WTC11 (cell line): ENCODE measurements at regions not wholly inside any gene's neighbourhood (a gene's known extent, or its start where the extent isn't known, plus 50 kb on each side); places are given as distances from the start of the nearest gene placed in this dataset.

Source experiments
- ATAC-seq: fragments of 200-7000 bp; cut with Tn5 transposase; 2 replicates; pipeline ENCODE4 v1.10.0; 2021; ENCODE audit warnings: mild to moderate bottlenecking, moderate library complexity
- CTCF ChIA-PET: fragments of 300-600 bp; sonication (Branson Sonifier 250); formaldehyde crosslinking; loops from one replicate; lab custom pipeline; 2021; ENCODE audit warnings: antibody characterized with exemption; lab: Charles Lee
- POLR2A ChIA-PET: fragments of 350-600 bp; sonication (Branson Sonifier 250); formaldehyde crosslinking; loops from one replicate; lab custom pipeline; 2021; ENCODE audit warnings: antibody characterized with exemption; lab: Charles Lee
- DNase-seq: peaks from one replicate; pipeline ENCODE4 v3.0.0; 2021; ENCODE audit warnings: low spot score
- H3K27ac Mint-ChIP-seq: 2 replicates; pipeline ENCODE4 v1.8.0; 2021; ENCODE audit warnings: mixed read lengths
- H3K27me3 Mint-ChIP-seq: 2 replicates; pipeline ENCODE4 v1.8.0; 2021; ENCODE audit warnings: low read depth, mild to moderate bottlenecking, moderate library complexity, mixed read lengths
- H3K36me3 Mint-ChIP-seq: 2 replicates; pipeline ENCODE4 v1.8.0; 2021; ENCODE audit warnings: mixed read lengths
- H3K4me1 Mint-ChIP-seq: 2 replicates; pipeline ENCODE4 v1.8.0; 2022; ENCODE audit warnings: mixed read lengths
- H3K4me3 Mint-ChIP-seq: 2 replicates; pipeline ENCODE4 v1.8.0; 2021; ENCODE audit warnings: mild to moderate bottlenecking, moderate library complexity, mixed read lengths
- H3K9me3 Mint-ChIP-seq: 2 replicates; pipeline ENCODE4 v1.8.0; 2021; ENCODE audit warnings: mixed read lengths
- ATF1 ChIP-seq: sonication (generic); formaldehyde crosslinking; IDR thresholded peaks from 2 replicates; pipeline ENCODE4 v1.8.1; 2023; ENCODE audit warnings: mild to moderate bottlenecking, moderate library complexity, missing genetic modification reagents
- CBFB ChIP-seq: sonication (generic); formaldehyde crosslinking; IDR thresholded peaks from 2 replicates; pipeline ENCODE4 v1.8.1; 2022; ENCODE audit warnings: mild to moderate bottlenecking, low read depth, missing genetic modification reagents
- EMX1 ChIP-seq: fragments of 250-450 bp; sonication (Bioruptor Pico); IDR thresholded peaks from 2 replicates; pipeline ENCODE4 v1.8.0; 2021; ENCODE audit warnings: mild to moderate bottlenecking
- ESRRA ChIP-seq: sonication (generic); formaldehyde crosslinking; IDR thresholded peaks from 2 replicates; pipeline ENCODE4 v1.8.1; 2022; ENCODE audit warnings: mild to moderate bottlenecking, missing genetic modification reagents, borderline replicate concordance
- FOXJ3 ChIP-seq: sonication (generic); formaldehyde crosslinking; IDR thresholded peaks from 2 replicates; pipeline ENCODE4 v1.9.0; 2021; ENCODE audit warnings: missing genetic modification reagents, mild to moderate bottlenecking, borderline replicate concordance
- FOXK1 ChIP-seq: sonication (generic); formaldehyde crosslinking; IDR thresholded peaks from 2 replicates; pipeline ENCODE4 v1.8.0; 2022; ENCODE audit warnings: mild to moderate bottlenecking, moderate library complexity, missing genetic modification reagents
- FOXP1 ChIP-seq: sonication (generic); formaldehyde crosslinking; IDR thresholded peaks from 2 replicates; pipeline ENCODE4 v1.8.0; 2022; ENCODE audit warnings: missing genetic modification reagents, mild to moderate bottlenecking, moderate library complexity, borderline replicate concordance
- HMGA2 ChIP-seq: fragments of 250-450 bp; sonication (Bioruptor Pico); IDR thresholded peaks from 2 replicates; pipeline ENCODE4 v1.4.0; 2021; ENCODE audit warnings: mild to moderate bottlenecking, moderate library complexity
- IRF2 ChIP-seq: sonication (generic); formaldehyde crosslinking; IDR thresholded peaks from 2 replicates; pipeline ENCODE4 v1.8.0; 2022; ENCODE audit warnings: low read depth, missing genetic modification reagents, borderline replicate concordance
- NR1H2 ChIP-seq: sonication (generic); formaldehyde crosslinking; IDR thresholded peaks from 2 replicates; pipeline ENCODE4 v1.9.0; 2021; ENCODE audit warnings: mild to moderate bottlenecking, moderate library complexity, missing genetic modification reagents
- NR2C2 ChIP-seq: sonication (generic); formaldehyde crosslinking; IDR thresholded peaks from 2 replicates; pipeline ENCODE4 v1.8.0; 2022; ENCODE audit warnings: mild to moderate bottlenecking, missing genetic modification reagents
- OVOL2 ChIP-seq: fragments of 250-450 bp; sonication (Bioruptor Pico); IDR thresholded peaks from 2 replicates; pipeline ENCODE4 v1.9.0; 2021; ENCODE audit warnings: mild to moderate bottlenecking, borderline replicate concordance
- PRRX2 ChIP-seq: fragments of 250-450 bp; sonication (Bioruptor Pico); IDR thresholded peaks from 2 replicates; pipeline ENCODE4 v1.8.0; 2021; ENCODE audit warnings: mild to moderate bottlenecking
- RORB ChIP-seq: fragments of 250-450 bp; sonication (Bioruptor Pico); IDR thresholded peaks from 2 replicates; pipeline ENCODE4 v1.9.0; 2021; ENCODE audit warnings: mild to moderate bottlenecking
- SOX15 ChIP-seq: fragments of 250-450 bp; sonication (Bioruptor Pico); IDR thresholded peaks from 2 replicates; pipeline ENCODE4 v1.9.0; 2021; ENCODE audit warnings: mild to moderate bottlenecking
- SP1 ChIP-seq: sonication (generic); formaldehyde crosslinking; conservative IDR thresholded peaks from 2 replicates; pipeline ENCODE4 v1.8.1; 2022; ENCODE audit warnings: missing genetic modification reagents
- TEAD1 ChIP-seq: sonication (generic); formaldehyde crosslinking; IDR thresholded peaks from 2 replicates; pipeline ENCODE4 v1.8.0; 2022; ENCODE audit warnings: mild to moderate bottlenecking, missing genetic modification reagents
- ZBTB21 ChIP-seq: sonication (generic); formaldehyde crosslinking; IDR thresholded peaks from 2 replicates; pipeline ENCODE4 v1.8.1; 2023; ENCODE audit warnings: mild to moderate bottlenecking, missing genetic modification reagents, borderline replicate concordance
- ZNF232 ChIP-seq: sonication (generic); formaldehyde crosslinking; IDR thresholded peaks from 2 replicates; pipeline ENCODE4 v1.8.0; 2022; ENCODE audit warnings: mild to moderate bottlenecking, missing genetic modification reagents
- TF ChIP-seq, protein P1 (sequence below): fragments of 250-450 bp; sonication (Bioruptor Pico); IDR thresholded peaks from 2 replicates; pipeline ENCODE4 v2.1.2; 2022; ENCODE audit warnings: mild to moderate bottlenecking, moderate library complexity
- TF ChIP-seq, protein P2 (sequence below): sonication (generic); formaldehyde crosslinking; IDR thresholded peaks from 2 replicates; pipeline ENCODE4 v1.8.0; 2022; ENCODE audit warnings: missing genetic modification reagents
- TF ChIP-seq, protein P3 (sequence below): sonication (generic); formaldehyde crosslinking; conservative IDR thresholded peaks from 2 replicates; pipeline ENCODE4 v1.8.1; 2022; ENCODE audit warnings: mild to moderate bottlenecking, missing genetic modification reagents

DNA sequence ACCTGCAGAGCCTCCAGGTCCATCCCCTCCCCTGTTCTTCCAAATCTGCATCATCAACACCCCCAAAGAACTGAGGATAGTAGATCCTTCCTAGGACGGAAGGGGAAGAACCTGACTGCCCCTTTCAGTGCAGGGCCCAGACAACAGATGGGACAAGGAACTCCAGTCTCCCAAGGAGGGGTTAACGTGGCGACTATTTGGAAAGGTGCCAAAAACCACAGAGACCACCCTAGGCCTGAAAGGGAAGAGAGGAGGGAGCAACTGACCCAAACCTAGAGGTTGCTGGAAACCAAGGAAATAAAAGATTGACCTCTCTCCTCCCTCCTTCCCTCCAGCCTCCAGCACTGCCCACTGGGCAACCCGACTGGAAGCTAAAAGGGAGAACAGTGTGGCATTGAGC, 59.7 kb upstream of the NEURL1B start (continued):
- TF ChIP-seq ZNF232 (CRISPR knock-in tag), result no peak
- TF ChIP-seq FOXK1, result no peak

DNA sequence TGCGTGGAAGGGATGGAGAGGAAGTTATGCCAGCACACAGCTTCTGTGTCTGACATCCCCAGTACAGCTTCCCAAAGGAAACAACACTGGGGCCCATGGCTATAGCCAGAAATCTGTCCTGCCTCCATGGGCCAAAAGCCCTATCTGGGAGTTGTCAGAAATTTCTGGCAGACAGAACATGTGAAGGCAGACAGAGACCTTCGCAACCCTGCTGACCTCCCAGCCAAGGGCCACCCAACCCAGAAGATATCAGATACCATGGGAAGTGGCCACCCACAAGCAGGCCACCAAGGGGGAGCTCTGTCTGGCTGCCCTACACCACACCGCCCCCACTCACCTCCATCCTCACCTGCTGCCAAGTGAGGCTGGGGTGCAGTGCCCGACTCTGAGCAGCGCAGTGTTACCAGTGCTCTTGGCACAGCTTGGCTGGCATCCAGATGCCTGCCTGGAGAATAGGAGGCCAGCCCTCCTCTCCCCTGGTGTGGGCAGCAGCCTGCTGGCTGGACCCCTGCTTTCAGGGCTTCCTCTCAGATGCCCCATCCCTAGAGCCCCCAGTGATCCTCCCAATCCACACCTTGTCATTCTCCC, 61.6 kb upstream of the NEURL1B start:
- peaks cover 29% of the 10 kb centered on the region for H3K27me3 Mint-ChIP-seq
- peaks cover 25% of the 10 kb centered on the region for H3K4me1 Mint-ChIP-seq
- H3K4me3 Mint-ChIP-seq, result no peak overlapping the region
- POLR2A ChIA-PET, result no interaction called here
- no peak for DNase-seq
- no peaks in the 10 kb centered on the region for H3K36me3 Mint-ChIP-seq
- no peaks in the 10 kb centered on the region for H3K9me3 Mint-ChIP-seq
- no peak for TF ChIP-seq ATF1 (CRISPR knock-in tag)
- TF ChIP-seq OVOL2 (CRISPR knock-in tag), result no peak
- TF ChIP-seq ZBTB21 (CRISPR knock-in tag), result no peak
- no peak for TF ChIP-seq NR1H2 (CRISPR knock-in tag)
- no peak for TF ChIP-seq TEAD1 (CRISPR knock-in tag)
- TF ChIP-seq ESRRA, result no peak
- TF ChIP-seq RORB (CRISPR knock-in tag), result no peak
- no peak for TF ChIP-seq EMX1
- no peak for TF ChIP-seq HMGA2 (CRISPR knock-in tag)
- no peak for TF ChIP-seq NR2C2 (CRISPR knock-in tag)
- TF ChIP-seq, protein P1, sequence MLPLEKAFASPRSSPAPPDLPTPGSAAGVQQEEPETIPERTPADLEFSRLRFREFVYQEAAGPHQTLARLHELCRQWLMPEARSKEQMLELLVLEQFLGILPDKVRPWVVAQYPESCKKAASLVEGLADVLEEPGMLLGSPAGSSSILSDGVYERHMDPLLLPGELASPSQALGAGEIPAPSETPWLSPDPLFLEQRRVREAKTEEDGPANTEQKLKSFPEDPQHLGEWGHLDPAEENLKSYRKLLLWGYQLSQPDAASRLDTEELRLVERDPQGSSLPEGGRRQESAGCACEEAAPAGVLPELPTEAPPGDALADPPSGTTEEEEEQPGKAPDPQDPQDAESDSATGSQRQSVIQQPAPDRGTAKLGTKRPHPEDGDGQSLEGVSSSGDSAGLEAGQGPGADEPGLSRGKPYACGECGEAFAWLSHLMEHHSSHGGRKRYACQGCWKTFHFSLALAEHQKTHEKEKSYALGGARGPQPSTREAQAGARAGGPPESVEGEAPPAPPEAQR (CRISPR knock-in tag), result no peak
- no peak for TF ChIP-seq PRRX2
- no peak for TF ChIP-seq FOXP1 (CRISPR knock-in tag)
- no peak for TF ChIP-seq IRF2 (CRISPR knock-in tag)
- no peak for TF ChIP-seq SOX15 (CRISPR knock-in tag)
- no peak for TF ChIP-seq SP1 (CRISPR knock-in tag)
- no peak for TF ChIP-seq FOXJ3 (CRISPR knock-in tag)
- TF ChIP-seq CBFB (CRISPR knock-in tag), result no peak
- TF ChIP-seq, protein P2, sequence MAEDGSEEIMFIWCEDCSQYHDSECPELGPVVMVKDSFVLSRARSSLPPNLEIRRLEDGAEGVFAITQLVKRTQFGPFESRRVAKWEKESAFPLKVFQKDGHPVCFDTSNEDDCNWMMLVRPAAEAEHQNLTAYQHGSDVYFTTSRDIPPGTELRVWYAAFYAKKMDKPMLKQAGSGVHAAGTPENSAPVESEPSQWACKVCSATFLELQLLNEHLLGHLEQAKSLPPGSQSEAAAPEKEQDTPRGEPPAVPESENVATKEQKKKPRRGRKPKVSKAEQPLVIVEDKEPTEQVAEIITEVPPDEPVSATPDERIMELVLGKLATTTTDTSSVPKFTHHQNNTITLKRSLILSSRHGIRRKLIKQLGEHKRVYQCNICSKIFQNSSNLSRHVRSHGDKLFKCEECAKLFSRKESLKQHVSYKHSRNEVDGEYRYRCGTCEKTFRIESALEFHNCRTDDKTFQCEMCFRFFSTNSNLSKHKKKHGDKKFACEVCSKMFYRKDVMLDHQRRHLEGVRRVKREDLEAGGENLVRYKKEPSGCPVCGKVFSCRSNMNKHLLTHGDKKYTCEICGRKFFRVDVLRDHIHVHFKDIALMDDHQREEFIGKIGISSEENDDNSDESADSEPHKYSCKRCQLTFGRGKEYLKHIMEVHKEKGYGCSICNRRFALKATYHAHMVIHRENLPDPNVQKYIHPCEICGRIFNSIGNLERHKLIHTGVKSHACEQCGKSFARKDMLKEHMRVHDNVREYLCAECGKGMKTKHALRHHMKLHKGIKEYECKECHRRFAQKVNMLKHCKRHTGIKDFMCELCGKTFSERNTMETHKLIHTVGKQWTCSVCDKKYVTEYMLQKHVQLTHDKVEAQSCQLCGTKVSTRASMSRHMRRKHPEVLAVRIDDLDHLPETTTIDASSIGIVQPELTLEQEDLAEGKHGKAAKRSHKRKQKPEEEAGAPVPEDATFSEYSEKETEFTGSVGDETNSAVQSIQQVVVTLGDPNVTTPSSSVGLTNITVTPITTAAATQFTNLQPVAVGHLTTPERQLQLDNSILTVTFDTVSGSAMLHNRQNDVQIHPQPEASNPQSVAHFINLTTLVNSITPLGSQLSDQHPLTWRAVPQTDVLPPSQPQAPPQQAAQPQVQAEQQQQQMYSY (CRISPR knock-in tag), result no peak
- TF ChIP-seq, protein P3, sequence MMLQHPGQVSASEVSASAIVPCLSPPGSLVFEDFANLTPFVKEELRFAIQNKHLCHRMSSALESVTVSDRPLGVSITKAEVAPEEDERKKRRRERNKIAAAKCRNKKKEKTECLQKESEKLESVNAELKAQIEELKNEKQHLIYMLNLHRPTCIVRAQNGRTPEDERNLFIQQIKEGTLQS (CRISPR knock-in tag), result no peak
- H3K27ac Mint-ChIP-seq, result no peak overlapping the region
- ATAC-seq, result no peak
- CTCF ChIA-PET, result interaction anchor here (0.8 kb wide), 1 partner anchor 81 kb away, joined by 3 read pairs; no protein-coding TSS in a partner anchor
